Astrocyte (in vitro differentiated cells and primary cell): ENCODE measurements at regions not wholly inside any gene's neighbourhood (a gene's known extent, or its start where the extent isn't known, plus 50 kb on each side); places are given as distances from the start of the nearest gene placed in this dataset.
A peak's percentile ranks its signal among the peaks of the same experiment; 100 is the strongest.

ENCODE experiments used
- DNase-seq: peaks from one replicate; pipeline ENCODE4 v3.0.0-alpha.2; 2010; ENCODE audit warnings: low read depth
- FAIRE-seq: peaks from 2 replicates; lab custom pipeline; 2011; peaks lifted over from hg19 to GRCh38; lab: Jason Lieb, UNC
- H2AFZ ChIP-seq: 2 replicates; pipeline ENCODE4 v1.6.0; 2012; ENCODE audit warnings: low read depth, low read length, inconsistent platforms
- H3K27ac ChIP-seq: 2 replicates; pipeline ENCODE4 v1.5.1; 2011; ENCODE audit warnings: low read depth, low read length, inconsistent platforms
- H3K27me3 ChIP-seq: 2 replicates; pipeline ENCODE4 v1.6.0; 2011; ENCODE audit warnings: low read length, inconsistent platforms; ENCODE audit not compliant: insufficient read depth
- H3K36me3 ChIP-seq: 2 replicates; pipeline ENCODE4 v1.5.1; 2011; ENCODE audit warnings: low read length, inconsistent platforms; ENCODE audit not compliant: insufficient read depth
- H3K4me1 ChIP-seq: 2 replicates; pipeline ENCODE4 v1.5.1; 2011; ENCODE audit warnings: low read length, inconsistent platforms; ENCODE audit not compliant: insufficient read depth
- H3K4me2 ChIP-seq: 2 replicates; pipeline ENCODE4 v1.6.0; 2012; ENCODE audit warnings: low read length, inconsistent platforms
- H3K4me3 ChIP-seq: 2 replicates; pipeline ENCODE4 v1.5.1; 2011; ENCODE audit warnings: low read depth, mild to moderate bottlenecking, low read length, inconsistent platforms; ENCODE audit not compliant: insufficient read depth
- H3K79me2 ChIP-seq: 2 replicates; pipeline ENCODE4 v1.6.0; 2012; ENCODE audit warnings: mild to moderate bottlenecking, low read length, inconsistent platforms; ENCODE audit not compliant: insufficient read depth
- H3K9ac ChIP-seq: 2 replicates; pipeline ENCODE4 v1.6.0; 2012; ENCODE audit warnings: mild to moderate bottlenecking, low read length, inconsistent platforms
- H3K9me3 ChIP-seq: 2 replicates; pipeline ENCODE4 v1.5.1; 2012; ENCODE audit warnings: low read depth, mild to moderate bottlenecking, low read length, inconsistent platforms; ENCODE audit not compliant: insufficient read depth
- H4K20me1 ChIP-seq: 2 replicates; pipeline ENCODE4 v1.6.0; 2012; ENCODE audit warnings: low read length, inconsistent platforms; ENCODE audit not compliant: insufficient read depth
- H3K27ac Mint-ChIP-seq: one replicate; pipeline ENCODE4 v1.8.0; 2021; ENCODE audit warnings: mild to moderate bottlenecking, mixed read lengths; ENCODE audit not compliant: unreplicated experiment
- H3K27me3 Mint-ChIP-seq: one replicate; pipeline ENCODE4 v1.8.0; 2021; ENCODE audit warnings: low read depth, mixed read lengths; ENCODE audit not compliant: unreplicated experiment
- H3K36me3 Mint-ChIP-seq: one replicate; pipeline ENCODE4 v1.8.0; 2021; ENCODE audit warnings: low read depth, mixed read lengths; ENCODE audit not compliant: unreplicated experiment
- H3K4me1 Mint-ChIP-seq: one replicate; pipeline ENCODE4 v1.8.0; 2021; ENCODE audit warnings: low read depth, mixed read lengths; ENCODE audit not compliant: unreplicated experiment
- H3K4me3 Mint-ChIP-seq: one replicate; pipeline ENCODE4 v1.8.0; 2021; ENCODE audit warnings: mild to moderate bottlenecking, moderate library complexity, mixed read lengths; ENCODE audit not compliant: unreplicated experiment
- H3K9me3 Mint-ChIP-seq: one replicate; pipeline ENCODE4 v1.8.0; 2021; ENCODE audit warnings: mild to moderate bottlenecking, mixed read lengths; ENCODE audit not compliant: unreplicated experiment
- CTCF ChIP-seq: IDR thresholded peaks from 2 replicates; pipeline ENCODE4 v1.5.1; 2011; ENCODE audit warnings: low read depth, mild to moderate bottlenecking, inconsistent platforms, low read length, moderate library complexity; ENCODE audit not compliant: insufficient read depth
- EZH2 ChIP-seq: IDR thresholded peaks from 2 replicates; pipeline ENCODE4 v1.6.1; 2012; ENCODE audit warnings: mild to moderate bottlenecking, low read length, inconsistent platforms; ENCODE audit not compliant: insufficient read depth

DNA sequence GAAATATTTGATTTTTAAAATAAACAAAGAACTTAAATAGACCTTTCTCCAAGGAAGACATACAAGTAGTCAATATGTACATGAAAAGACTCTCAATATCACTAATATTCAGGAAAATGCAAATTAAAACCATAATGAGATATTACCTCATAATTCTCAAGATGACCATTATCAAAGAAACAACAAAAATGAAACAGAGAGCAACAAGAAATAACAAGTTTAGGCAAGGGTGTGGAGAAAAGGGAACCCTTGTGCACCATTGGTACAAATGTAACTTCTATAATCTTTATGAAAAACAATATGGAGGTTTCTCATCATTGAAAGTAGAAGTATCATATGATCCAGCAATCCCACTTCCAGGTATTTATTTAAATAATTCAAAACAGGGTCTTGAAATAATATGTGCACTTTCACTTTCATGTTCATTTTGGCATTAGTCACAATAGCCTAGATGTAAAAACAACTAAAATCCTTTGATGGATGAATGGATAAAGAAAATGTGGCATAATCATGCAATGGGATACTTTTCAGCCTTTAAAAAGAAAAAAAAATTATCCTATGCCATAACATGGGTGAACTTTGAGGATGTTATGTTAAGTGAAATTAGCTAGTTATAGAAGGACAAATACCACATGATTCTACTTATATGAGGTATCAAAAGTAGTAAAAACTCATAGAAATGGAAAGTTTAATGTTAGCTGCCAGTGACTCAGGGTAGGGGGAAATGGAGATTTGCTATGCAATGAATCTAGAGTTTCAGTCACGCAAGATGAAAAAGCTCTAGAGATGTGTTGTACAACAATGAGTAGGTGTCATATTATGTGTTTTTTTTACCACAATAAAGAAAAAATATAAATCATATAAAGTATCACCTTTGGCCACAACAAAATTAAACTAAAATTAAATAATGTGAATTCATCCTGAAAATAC is 114.5 kb upstream of the LYPLAL1 start:
- H3K27me3 Mint-ChIP-seq = no peaks in the 10 kb centered on the region
- no peaks in the 10 kb centered on the region for H3K36me3 ChIP-seq
- H3K79me2 ChIP-seq = no peaks in the 10 kb centered on the region
- H4K20me1 ChIP-seq = no peaks in the 10 kb centered on the region
- H3K9ac ChIP-seq = no peak overlapping the region
- no peaks in the 10 kb centered on the region for H3K9me3 Mint-ChIP-seq
- H3K4me2 ChIP-seq = no peak overlapping the region
- H3K4me1 ChIP-seq = no peaks in the 10 kb centered on the region
- H3K4me3 ChIP-seq = no peak overlapping the region
- H3K4me1 Mint-ChIP-seq = no peaks in the 10 kb centered on the region
- TF ChIP-seq EZH2 = no peak
- TF ChIP-seq CTCF = no peak
- no peak overlapping the region for H3K27ac ChIP-seq
- H3K4me3 Mint-ChIP-seq = no peak overlapping the region
- no peak overlapping the region for H3K27ac Mint-ChIP-seq
- DNase-seq = no peak
- H3K36me3 Mint-ChIP-seq = no peaks in the 10 kb centered on the region
- H3K9me3 ChIP-seq = no peaks in the 10 kb centered on the region
- no peak for FAIRE-seq
- no peaks in the 10 kb centered on the region for H3K27me3 ChIP-seq
- H2AFZ ChIP-seq = no peak overlapping the region

DNA sequence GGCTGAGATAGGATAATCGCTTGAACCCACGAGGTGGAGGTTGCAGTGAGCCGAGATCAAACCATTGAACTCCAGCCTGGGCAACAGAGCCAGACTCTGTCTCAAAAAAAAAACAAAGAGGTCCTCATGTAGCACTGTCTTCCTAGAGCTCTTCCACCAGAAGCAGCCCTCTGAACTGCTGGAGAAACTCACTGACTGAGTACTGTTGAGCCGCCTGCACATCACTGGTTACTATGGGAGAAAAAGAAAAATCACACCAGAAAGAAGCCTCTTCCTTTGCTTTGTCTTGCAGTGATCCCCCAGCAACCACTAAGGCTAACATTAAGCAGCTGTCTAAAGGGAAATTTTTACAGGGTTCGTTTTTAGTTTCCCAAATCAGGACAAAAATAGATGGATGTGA is 112.9 kb upstream of the LYPLAL1 start:
- H3K9ac ChIP-seq = no peak overlapping the region
- H3K27ac ChIP-seq = no peak overlapping the region
- Mint-ChIP-seq H3K4me3 (no peak overlapping the region), H3K4me1 (no peaks in the 10 kb centered on the region), H3K9me3 (no peaks in the 10 kb centered on the region), H3K27ac (no peak overlapping the region), H3K27me3 (no peaks in the 10 kb centered on the region), H3K36me3 (no peaks in the 10 kb centered on the region)
- no peaks in the 10 kb centered on the region for H3K36me3 ChIP-seq
- no peaks in the 10 kb centered on the region for H3K27me3 ChIP-seq
- H3K4me1 ChIP-seq = no peaks in the 10 kb centered on the region
- no peak for TF ChIP-seq CTCF
- H3K79me2 ChIP-seq = no peaks in the 10 kb centered on the region
- no peaks in the 10 kb centered on the region for H3K9me3 ChIP-seq
- FAIRE-seq (no peak), DNase-seq (no peak)
- no peak overlapping the region for H2AFZ ChIP-seq
- no peaks in the 10 kb centered on the region for H4K20me1 ChIP-seq
- no peak overlapping the region for H3K4me2 ChIP-seq
- H3K4me3 ChIP-seq = no peak overlapping the region

GRCh38 chr1:219062161-219062560 is 111.5 kb upstream of the LYPLAL1 start:
- Histone ChIP-seq H3K27me3 (no peaks in the 10 kb centered on the region), H3K9me3 (no peaks in the 10 kb centered on the region), H3K36me3 (no peaks in the 10 kb centered on the region), H3K4me1 (peaks cover 6% of the 10 kb centered on the region), H3K4me2 (no peak overlapping the region), H3K4me3 (no peak overlapping the region), H4K20me1 (no peaks in the 10 kb centered on the region), H3K27ac (no peak overlapping the region), H3K9ac (no peak overlapping the region), H3K79me2 (no peaks in the 10 kb centered on the region), H2AFZ (no peak overlapping the region)
- FAIRE-seq = no peak
- H3K9me3 Mint-ChIP-seq = no peaks in the 10 kb centered on the region
- no peak for TF ChIP-seq EZH2
- H3K27ac Mint-ChIP-seq = no peak overlapping the region
- no peak overlapping the region for H3K4me3 Mint-ChIP-seq
- DNase-seq = peak; percentile 27
- H3K4me1 Mint-ChIP-seq = peaks cover 7% of the 10 kb centered on the region
- no peaks in the 10 kb centered on the region for H3K27me3 Mint-ChIP-seq
- no peaks in the 10 kb centered on the region for H3K36me3 Mint-ChIP-seq
